SH-SY5Y (cell line): ENCODE measurements at regions not wholly inside any gene's neighbourhood (a gene's known extent, or its start where the extent isn't known, plus 50 kb on each side); places are given as distances from the start of the nearest gene placed in this dataset.

Experiments
- GATA2 ChIP-seq: IDR thresholded peaks from 2 replicates; pipeline ENCODE4 v1.6.1; 2011; ENCODE audit warnings: mild to moderate bottlenecking, low read depth, low read length
- GATA3 ChIP-seq: IDR thresholded peaks from 2 replicates; pipeline ENCODE4 v1.6.1; 2011; ENCODE audit warnings: low read depth, mild to moderate bottlenecking, low read length, moderate library complexity

DNA sequence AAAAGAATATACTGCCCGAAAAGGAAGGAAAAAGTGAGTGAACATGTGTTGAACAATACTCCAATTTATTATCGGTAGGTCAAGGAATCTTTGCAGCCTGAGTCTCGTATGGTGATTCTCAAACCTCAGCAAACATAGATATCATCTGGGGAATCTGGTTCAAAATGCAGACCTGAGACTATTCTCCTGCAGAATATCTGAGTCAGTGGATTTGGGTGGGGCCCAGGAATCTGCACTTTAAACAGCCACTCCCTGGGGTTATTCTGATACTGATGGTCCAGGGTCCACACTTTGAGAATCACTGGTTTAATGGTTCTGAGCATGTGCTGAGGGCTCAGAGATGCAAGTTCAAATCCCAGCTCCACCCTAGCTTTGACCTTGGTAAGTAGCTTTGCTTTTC, 53.6 kb upstream of the GRK3 start:
- TF ChIP-seq GATA2 (no peak), GATA3 (no peak)

DNA sequence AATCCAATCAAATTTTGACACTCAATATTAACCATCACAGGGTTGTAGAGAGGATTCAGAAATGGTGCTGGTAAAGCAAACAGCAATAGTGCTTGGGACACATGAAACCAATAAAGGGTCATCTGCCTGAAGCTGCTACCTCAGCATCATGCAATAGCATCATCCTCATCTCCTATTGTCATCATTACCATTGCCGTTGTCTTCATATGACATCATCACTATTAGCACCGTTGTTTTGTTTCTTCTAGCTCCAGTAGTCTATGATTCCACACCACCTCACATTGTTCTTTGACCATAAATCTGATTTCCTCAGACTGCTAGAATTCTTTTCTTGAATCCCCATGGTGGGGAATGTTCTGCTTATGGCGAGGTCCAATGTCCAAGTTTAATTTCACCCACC, 52.8 kb upstream of the GRK3 start:
- TF ChIP-seq GATA2 (no peak), GATA3 (no peak)

- TF ChIP-seq GATA2 (no peak), GATA3 (no peak)
These were observed 49.9 kb upstream of the GRK3 start for GRCh38 chr22:25514436-25515180.
